ENCODE measurements at regions not wholly inside any gene's neighbourhood (a gene's known extent, or its start where the extent isn't known, plus 50 kb on each side); places are given as distances from the start of the nearest gene placed in this dataset.

DNA sequence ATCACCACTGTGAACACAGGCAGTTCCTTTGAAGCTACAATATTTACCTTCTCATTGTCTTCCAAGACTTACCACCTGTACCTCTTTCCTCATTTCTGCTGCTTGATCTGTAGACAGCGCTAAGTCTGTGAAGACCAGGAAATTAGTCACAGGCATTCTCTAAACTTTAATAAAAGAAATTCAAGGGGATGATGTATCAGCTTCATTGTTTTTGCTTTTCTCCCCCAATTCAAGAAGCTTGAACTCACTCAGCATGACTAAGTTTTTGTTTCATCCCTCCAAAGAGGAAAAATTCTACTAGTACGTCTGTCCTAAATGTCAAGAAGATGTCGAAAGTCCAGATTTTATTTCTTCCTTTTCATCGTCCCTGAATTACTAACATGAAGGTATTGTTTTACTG lies 75.3 kb upstream of the PPP1R9A start:
- H3K27me3 ChIP-seq (ENCODE audit: insufficient read depth): no peaks in the 10 kb centered on the region
- H3K4me3 ChIP-seq: no peak overlapping the region
- no peaks in the 10 kb centered on the region for H3K36me3 ChIP-seq (ENCODE audit: insufficient read depth)
- Mint-ChIP-seq H3K4me1 (no peaks in the 10 kb centered on the region), H3K36me3 (ENCODE audit: low read depth) (no peaks in the 10 kb centered on the region), H3K9me3 (peaks cover 6% of the 10 kb centered on the region), H3K4me3 (no peak overlapping the region), H3K27ac (no peak overlapping the region), H3K27me3 (ENCODE audit: insufficient read depth, low read depth, poor library complexity) (peaks cover 4% of the 10 kb centered on the region)
- H3K4me1 ChIP-seq (ENCODE audit: insufficient read depth): no peaks in the 10 kb centered on the region
- H3K79me2 ChIP-seq (replicated peaks; ENCODE audit: insufficient read depth): no peaks in the 10 kb centered on the region
- DNase-seq (ENCODE audit: low spot score): no peak
- ATAC-seq: no peak
- H3K4me2 ChIP-seq: no peak overlapping the region
- no peak overlapping the region for H3K27ac ChIP-seq (ENCODE audit: low read depth)
- H4K20me1 ChIP-seq (replicated peaks; ENCODE audit: insufficient read depth): no peaks in the 10 kb centered on the region
- peak overlapping the region; percentile 34; the same call in 1 of the 2 replicates for H2AFZ ChIP-seq
- TF ChIP-seq, protein P1, sequence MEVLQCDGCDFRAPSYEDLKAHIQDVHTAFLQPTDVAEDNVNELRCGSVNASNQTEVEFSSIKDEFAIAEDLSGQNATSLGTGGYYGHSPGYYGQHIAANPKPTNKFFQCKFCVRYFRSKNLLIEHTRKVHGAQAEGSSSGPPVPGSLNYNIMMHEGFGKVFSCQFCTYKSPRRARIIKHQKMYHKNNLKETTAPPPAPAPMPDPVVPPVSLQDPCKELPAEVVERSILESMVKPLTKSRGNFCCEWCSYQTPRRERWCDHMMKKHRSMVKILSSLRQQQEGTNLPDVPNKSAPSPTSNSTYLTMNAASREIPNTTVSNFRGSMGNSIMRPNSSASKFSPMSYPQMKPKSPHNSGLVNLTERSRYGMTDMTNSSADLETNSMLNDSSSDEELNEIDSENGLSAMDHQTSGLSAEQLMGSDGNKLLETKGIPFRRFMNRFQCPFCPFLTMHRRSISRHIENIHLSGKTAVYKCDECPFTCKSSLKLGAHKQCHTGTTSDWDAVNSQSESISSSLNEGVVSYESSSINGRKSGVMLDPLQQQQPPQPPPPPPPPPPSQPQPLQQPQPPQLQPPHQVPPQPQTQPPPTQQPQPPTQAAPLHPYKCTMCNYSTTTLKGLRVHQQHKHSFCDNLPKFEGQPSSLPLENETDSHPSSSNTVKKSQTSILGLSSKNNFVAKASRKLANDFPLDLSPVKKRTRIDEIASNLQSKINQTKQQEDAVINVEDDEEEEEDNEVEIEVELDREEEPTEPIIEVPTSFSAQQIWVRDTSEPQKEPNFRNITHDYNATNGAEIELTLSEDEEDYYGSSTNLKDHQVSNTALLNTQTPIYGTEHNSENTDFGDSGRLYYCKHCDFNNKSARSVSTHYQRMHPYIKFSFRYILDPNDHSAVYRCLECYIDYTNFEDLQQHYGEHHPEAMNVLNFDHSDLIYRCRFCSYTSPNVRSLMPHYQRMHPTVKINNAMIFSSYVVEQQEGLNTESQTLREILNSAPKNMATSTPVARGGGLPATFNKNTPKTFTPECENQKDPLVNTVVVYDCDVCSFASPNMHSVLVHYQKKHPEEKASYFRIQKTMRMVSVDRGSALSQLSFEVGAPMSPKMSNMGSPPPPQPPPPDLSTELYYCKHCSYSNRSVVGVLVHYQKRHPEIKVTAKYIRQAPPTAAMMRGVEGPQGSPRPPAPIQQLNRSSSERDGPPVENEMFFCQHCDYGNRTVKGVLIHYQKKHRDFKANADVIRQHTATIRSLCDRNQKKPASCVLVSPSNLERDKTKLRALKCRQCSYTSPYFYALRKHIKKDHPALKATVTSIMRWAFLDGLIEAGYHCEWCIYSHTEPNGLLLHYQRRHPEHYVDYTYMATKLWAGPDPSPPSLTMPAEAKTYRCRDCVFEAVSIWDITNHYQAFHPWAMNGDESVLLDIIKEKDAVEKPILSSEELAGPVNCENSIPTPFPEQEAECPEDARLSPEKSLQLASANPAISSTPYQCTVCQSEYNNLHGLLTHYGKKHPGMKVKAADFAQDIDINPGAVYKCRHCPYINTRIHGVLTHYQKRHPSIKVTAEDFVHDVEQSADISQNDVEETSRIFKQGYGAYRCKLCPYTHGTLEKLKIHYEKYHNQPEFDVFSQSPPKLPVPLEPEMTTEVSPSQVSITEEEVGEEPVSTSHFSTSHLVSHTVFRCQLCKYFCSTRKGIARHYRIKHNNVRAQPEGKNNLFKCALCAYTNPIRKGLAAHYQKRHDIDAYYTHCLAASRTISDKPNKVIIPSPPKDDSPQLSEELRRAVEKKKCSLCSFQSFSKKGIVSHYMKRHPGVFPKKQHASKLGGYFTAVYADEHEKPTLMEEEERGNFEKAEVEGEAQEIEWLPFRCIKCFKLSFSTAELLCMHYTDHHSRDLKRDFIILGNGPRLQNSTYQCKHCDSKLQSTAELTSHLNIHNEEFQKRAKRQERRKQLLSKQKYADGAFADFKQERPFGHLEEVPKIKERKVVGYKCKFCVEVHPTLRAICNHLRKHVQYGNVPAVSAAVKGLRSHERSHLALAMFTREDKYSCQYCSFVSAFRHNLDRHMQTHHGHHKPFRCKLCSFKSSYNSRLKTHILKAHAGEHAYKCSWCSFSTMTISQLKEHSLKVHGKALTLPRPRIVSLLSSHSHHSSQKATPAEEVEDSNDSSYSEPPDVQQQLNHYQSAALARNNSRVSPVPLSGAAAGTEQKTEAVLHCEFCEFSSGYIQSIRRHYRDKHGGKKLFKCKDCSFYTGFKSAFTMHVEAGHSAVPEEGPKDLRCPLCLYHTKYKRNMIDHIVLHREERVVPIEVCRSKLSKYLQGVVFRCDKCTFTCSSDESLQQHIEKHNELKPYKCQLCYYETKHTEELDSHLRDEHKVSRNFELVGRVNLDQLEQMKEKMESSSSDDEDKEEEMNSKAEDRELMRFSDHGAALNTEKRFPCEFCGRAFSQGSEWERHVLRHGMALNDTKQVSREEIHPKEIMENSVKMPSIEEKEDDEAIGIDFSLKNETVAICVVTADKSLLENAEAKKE (CRISPR knock-in tag; IDR thresholded peaks at IDR 0.05): no peak
- TF ChIP-seq ZNF331 (CRISPR knock-in tag; IDR thresholded peaks at IDR 0.05; ENCODE audit: low read depth) (no peak), POLR2AphosphoS5 (IDR thresholded peaks at IDR 0.05; ENCODE audit: low read depth) (no peak), EZH2 (IDR thresholded peaks at IDR 0.05; ENCODE audit: low read depth, unreplicated experiment) (no peak), EZH2phosphoT487 (IDR thresholded peaks at IDR 0.05; ENCODE audit: unreplicated experiment) (no peak), ZNF114 (CRISPR knock-in tag; IDR thresholded peaks at IDR 0.05) (no peak), NANOG (IDR thresholded peaks at IDR 0.05; ENCODE audit: borderline replicate concordance) (no peak)
- TF ChIP-seq, protein P2, sequence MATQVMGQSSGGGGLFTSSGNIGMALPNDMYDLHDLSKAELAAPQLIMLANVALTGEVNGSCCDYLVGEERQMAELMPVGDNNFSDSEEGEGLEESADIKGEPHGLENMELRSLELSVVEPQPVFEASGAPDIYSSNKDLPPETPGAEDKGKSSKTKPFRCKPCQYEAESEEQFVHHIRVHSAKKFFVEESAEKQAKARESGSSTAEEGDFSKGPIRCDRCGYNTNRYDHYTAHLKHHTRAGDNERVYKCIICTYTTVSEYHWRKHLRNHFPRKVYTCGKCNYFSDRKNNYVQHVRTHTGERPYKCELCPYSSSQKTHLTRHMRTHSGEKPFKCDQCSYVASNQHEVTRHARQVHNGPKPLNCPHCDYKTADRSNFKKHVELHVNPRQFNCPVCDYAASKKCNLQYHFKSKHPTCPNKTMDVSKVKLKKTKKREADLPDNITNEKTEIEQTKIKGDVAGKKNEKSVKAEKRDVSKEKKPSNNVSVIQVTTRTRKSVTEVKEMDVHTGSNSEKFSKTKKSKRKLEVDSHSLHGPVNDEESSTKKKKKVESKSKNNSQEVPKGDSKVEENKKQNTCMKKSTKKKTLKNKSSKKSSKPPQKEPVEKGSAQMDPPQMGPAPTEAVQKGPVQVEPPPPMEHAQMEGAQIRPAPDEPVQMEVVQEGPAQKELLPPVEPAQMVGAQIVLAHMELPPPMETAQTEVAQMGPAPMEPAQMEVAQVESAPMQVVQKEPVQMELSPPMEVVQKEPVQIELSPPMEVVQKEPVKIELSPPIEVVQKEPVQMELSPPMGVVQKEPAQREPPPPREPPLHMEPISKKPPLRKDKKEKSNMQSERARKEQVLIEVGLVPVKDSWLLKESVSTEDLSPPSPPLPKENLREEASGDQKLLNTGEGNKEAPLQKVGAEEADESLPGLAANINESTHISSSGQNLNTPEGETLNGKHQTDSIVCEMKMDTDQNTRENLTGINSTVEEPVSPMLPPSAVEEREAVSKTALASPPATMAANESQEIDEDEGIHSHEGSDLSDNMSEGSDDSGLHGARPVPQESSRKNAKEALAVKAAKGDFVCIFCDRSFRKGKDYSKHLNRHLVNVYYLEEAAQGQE (IDR thresholded peaks at IDR 0.05; ENCODE audit: unreplicated experiment): no peak
- TF ChIP-seq, protein P3, sequence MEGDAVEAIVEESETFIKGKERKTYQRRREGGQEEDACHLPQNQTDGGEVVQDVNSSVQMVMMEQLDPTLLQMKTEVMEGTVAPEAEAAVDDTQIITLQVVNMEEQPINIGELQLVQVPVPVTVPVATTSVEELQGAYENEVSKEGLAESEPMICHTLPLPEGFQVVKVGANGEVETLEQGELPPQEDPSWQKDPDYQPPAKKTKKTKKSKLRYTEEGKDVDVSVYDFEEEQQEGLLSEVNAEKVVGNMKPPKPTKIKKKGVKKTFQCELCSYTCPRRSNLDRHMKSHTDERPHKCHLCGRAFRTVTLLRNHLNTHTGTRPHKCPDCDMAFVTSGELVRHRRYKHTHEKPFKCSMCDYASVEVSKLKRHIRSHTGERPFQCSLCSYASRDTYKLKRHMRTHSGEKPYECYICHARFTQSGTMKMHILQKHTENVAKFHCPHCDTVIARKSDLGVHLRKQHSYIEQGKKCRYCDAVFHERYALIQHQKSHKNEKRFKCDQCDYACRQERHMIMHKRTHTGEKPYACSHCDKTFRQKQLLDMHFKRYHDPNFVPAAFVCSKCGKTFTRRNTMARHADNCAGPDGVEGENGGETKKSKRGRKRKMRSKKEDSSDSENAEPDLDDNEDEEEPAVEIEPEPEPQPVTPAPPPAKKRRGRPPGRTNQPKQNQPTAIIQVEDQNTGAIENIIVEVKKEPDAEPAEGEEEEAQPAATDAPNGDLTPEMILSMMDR (conservative IDR thresholded peaks at IDR 0.05; ENCODE audit: low read depth in 2 of 2): no peak
- H3K9me2 ChIP-seq (ENCODE audit: insufficient read depth): no peaks in the 10 kb centered on the region; the same call in 1 of the 2 replicates
- H3F3A ChIP-seq (replicated peaks; ENCODE audit: low read depth): no peaks in the 10 kb centered on the region
